ENCODE measurements at regions not wholly inside any gene's neighbourhood (a gene's known extent, or its start where the extent isn't known, plus 50 kb on each side); places are given as distances from the start of the nearest gene placed in this dataset.

DNA sequence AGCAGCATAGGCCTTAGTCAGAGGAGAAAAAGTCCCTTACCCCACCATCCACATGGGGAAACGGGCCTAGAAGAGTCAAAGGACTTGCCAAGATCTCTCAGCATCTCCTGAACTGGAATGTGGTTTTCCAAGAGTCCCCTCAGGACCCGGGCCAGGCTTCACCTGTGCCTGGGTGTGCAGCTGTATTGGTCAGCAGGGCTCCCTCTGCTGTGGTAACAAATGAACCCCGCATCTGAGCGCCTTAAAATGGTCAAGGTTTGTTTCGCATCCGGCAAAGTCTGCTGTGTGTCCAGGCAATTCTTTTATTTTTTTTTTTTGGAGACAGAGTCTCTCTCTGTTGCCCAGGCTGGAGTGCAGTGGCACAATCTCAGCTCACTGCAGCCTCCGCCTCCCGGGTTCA lies 168.0 kb upstream of the IER5L start:
- H3K9me3 ChIP-seq = no peaks in the 10 kb centered on the region
- no peak overlapping the region for H3K4me3 ChIP-seq
- WGBS, 5 donors = 90 to 98% (median 94%) methylated on average over 7 to 8 of the region's 8 CpGs
- H3K4me1 ChIP-seq = peaks cover 0 to 77% (median 29%) of the 10 kb centered on the region in 6 donors
- peaks cover 0 to 17% (median 3%) of the 10 kb centered on the region in 7 donors for H3K27me3 ChIP-seq (replicated peaks in 1 of 7)
- intact Hi-C loops (cut with DNase I; ENCODE audit: low total_unique reads) = no loop called here
- H3K36me3 ChIP-seq = no peaks in the 10 kb centered on the region
- no peak for DNase-seq
- peak overlapping the region in 6 of 8 donors; percentile 48 to 90 (median 86) for H3K27ac ChIP-seq
- TF ChIP-seq CTCF (IDR thresholded peaks at IDR 0.05 in 8 of 11, conservative IDR thresholded peaks at IDR 0.05 in 3 of 11) (no peak), POLR2A (IDR thresholded peaks at IDR 0.05) (no peak), POLR2AphosphoS5 (IDR thresholded peaks at IDR 0.05) (no peak)

- H3K4me3 ChIP-seq = no peak overlapping the region
- TF ChIP-seq POLR2A (IDR thresholded peaks at IDR 0.05) (no peak), POLR2AphosphoS5 (IDR thresholded peaks at IDR 0.05) (no peak), CTCF (IDR thresholded peaks at IDR 0.05 in 8 of 11, conservative IDR thresholded peaks at IDR 0.05 in 3 of 11) (no peak)
- 48 to 72% (median 67%) methylated on average over 11 of the region's 11 CpGs for WGBS, 5 donors
- intact Hi-C loops (cut with DNase I; ENCODE audit: low total_unique reads) = no loop called here
- peaks cover 0 to 7% (median 0%) of the 10 kb centered on the region in 7 donors for H3K27me3 ChIP-seq (replicated peaks in 1 of 7)
- DNase-seq = no peak
- H3K27ac ChIP-seq = peak overlapping the region in 7 of 8 donors; percentile 65 to 90 (median 83)
- H3K9me3 ChIP-seq = no peaks in the 10 kb centered on the region
- no peaks in the 10 kb centered on the region for H3K36me3 ChIP-seq
- H3K4me1 ChIP-seq = peaks cover 0 to 71% (median 29%) of the 10 kb centered on the region in 6 donors
Measured at GRCh38 chr9:129344641-129345495, 166.8 kb upstream of the IER5L start.

- H3K9me3 ChIP-seq = no peaks in the 10 kb centered on the region
- DNase-seq = peak; percentile 90
- H3K4me3 ChIP-seq = peak overlapping the region in 1 of 8 donors; percentile 37
- peaks cover 0 to 78% (median 29%) of the 10 kb centered on the region in 6 donors for H3K4me1 ChIP-seq
- H3K27ac ChIP-seq = peak overlapping the region in 7 of 8 donors; percentile 65 to 90 (median 83)
- no peak for TF ChIP-seq POLR2A (IDR thresholded peaks at IDR 0.05)
- TF ChIP-seq POLR2AphosphoS5 (IDR thresholded peaks at IDR 0.05) = peak; percentile 70 to 81 (median 77)
- TF ChIP-seq CTCF (IDR thresholded peaks at IDR 0.05 in 8 of 11, conservative IDR thresholded peaks at IDR 0.05 in 3 of 11) = peak in 4 of 11 experiments; percentile 31 to 71 (median 48)
- intact Hi-C loops (cut with DNase I; ENCODE audit: low total_unique reads) = no loop called here
- 45 to 74% (median 65%) methylated on average over 17 to 28 of the region's 28 CpGs for WGBS, 5 donors
- H3K27me3 ChIP-seq (replicated peaks in 1 of 7) = no peaks in the 10 kb centered on the region
- no peaks in the 10 kb centered on the region for H3K36me3 ChIP-seq
Measured at GRCh38 chr9:129343424-129344375, 165.6 kb upstream of the IER5L start.
